GM23338 (cell line): ENCODE measurements at regions not wholly inside any gene's neighbourhood (a gene's known extent, or its start where the extent isn't known, plus 50 kb on each side); places are given as distances from the start of the nearest gene placed in this dataset.

Source experiments
- EZH2 ChIP-seq: fragments of 200-600 bp; sonication (generic); IDR thresholded peaks from one replicate; pipeline ENCODE4 v1.8.0; 2017; ENCODE audit warnings: antibody characterized with exemption, mild to moderate bottlenecking, low read depth; ENCODE audit not compliant: unreplicated experiment
- POLR2AphosphoS5 ChIP-seq: IDR thresholded peaks from 2 replicates; pipeline ENCODE4 v1.6.1; 2016; ENCODE audit warnings: antibody characterized with exemption, low read depth
- REST ChIP-seq: IDR thresholded peaks from one replicate; pipeline ENCODE4 v1.6.1; 2018; ENCODE audit warnings: antibody characterized with exemption; ENCODE audit not compliant: unreplicated experiment
- STAT1 ChIP-seq: IDR thresholded peaks from one replicate; pipeline ENCODE4 v1.6.1; 2016; ENCODE audit warnings: antibody characterized with exemption; ENCODE audit not compliant: unreplicated experiment
- TF ChIP-seq, protein P1 (sequence below), 2 experiments: fragments of 200-600 bp in 1 of 2; sonication (generic) in 1 of 2; conservative IDR thresholded peaks; 2 replicates each; pipeline versions ENCODE4 v1.5.1 to v1.6.1; 2016 to 2017; ENCODE audit warnings: antibody characterized with exemption in 2 of 2, low read depth in 2 of 2, mild to moderate bottlenecking in 2 of 2, moderate library complexity in 1 of 2

GRCh38 chr2:65638443-65638842 is 206.0 kb upstream of the SPRED2 start:
- TF ChIP-seq, protein P1, sequence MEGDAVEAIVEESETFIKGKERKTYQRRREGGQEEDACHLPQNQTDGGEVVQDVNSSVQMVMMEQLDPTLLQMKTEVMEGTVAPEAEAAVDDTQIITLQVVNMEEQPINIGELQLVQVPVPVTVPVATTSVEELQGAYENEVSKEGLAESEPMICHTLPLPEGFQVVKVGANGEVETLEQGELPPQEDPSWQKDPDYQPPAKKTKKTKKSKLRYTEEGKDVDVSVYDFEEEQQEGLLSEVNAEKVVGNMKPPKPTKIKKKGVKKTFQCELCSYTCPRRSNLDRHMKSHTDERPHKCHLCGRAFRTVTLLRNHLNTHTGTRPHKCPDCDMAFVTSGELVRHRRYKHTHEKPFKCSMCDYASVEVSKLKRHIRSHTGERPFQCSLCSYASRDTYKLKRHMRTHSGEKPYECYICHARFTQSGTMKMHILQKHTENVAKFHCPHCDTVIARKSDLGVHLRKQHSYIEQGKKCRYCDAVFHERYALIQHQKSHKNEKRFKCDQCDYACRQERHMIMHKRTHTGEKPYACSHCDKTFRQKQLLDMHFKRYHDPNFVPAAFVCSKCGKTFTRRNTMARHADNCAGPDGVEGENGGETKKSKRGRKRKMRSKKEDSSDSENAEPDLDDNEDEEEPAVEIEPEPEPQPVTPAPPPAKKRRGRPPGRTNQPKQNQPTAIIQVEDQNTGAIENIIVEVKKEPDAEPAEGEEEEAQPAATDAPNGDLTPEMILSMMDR (conservative IDR thresholded peaks at IDR 0.05; ENCODE audit: low read depth in 2 of 2): peak; percentile 23 to 38; a peak in 3 of 4 replicates
- TF ChIP-seq STAT1 (no peak), EZH2 (no peak), POLR2AphosphoS5 (no peak), REST (no peak)
